ENCODE measurements at regions not wholly inside any gene's neighbourhood (a gene's known extent, or its start where the extent isn't known, plus 50 kb on each side); places are given as distances from the start of the nearest gene placed in this dataset.

GRCh38 chr6:50102676-50103075 is 52.9 kb upstream of the DEFB112 start:
- FAIRE-seq, result no peak

- no peak for FAIRE-seq
These were observed 60.9 kb upstream of the DEFB112 start for GRCh38 chr6:50110587-50110986.

- no peak for FAIRE-seq
These were observed 63.5 kb upstream of the DEFB112 start for GRCh38 chr6:50112981-50113857.

- no peak for FAIRE-seq
These were observed 66.7 kb upstream of the DEFB112 start for GRCh38 chr6:50116390-50116789.

GRCh38 chr6:50116797-50117542 is 67.2 kb upstream of the DEFB112 start:
- no peak for FAIRE-seq

- no peak for FAIRE-seq
These were observed 70.6 kb upstream of the DEFB112 start for GRCh38 chr6:50120300-50120699.

GRCh38 chr6:50123688-50124087 is 74.0 kb upstream of the DEFB112 start:
- no peak for FAIRE-seq

GRCh38 chr6:50124572-50124971 is 74.8 kb upstream of the DEFB112 start:
- FAIRE-seq, result no peak

GRCh38 chr6:50128420-50129005 is 78.8 kb upstream of the DEFB112 start:
- peak; percentile 99 for FAIRE-seq

- no peak for FAIRE-seq
These were observed 86.2 kb upstream of the DEFB112 start for GRCh38 chr6:50135968-50136367.

- no peak for FAIRE-seq
These were observed 91.4 kb upstream of the DEFB112 start for GRCh38 chr6:50141100-50141499.

GRCh38 chr6:50143011-50143719 is 93.4 kb upstream of the DEFB112 start:
- FAIRE-seq, result no peak

GRCh38 chr6:50145125-50145524 is 95.4 kb upstream of the DEFB112 start:
- FAIRE-seq, result peak; percentile 6

- no peak for FAIRE-seq
These were observed 97.6 kb upstream of the DEFB112 start for GRCh38 chr6:50147371-50147770.

- FAIRE-seq, result no peak
These were observed 130.9 kb upstream of the DEFB112 start for GRCh38 chr6:50180646-50181045.

- FAIRE-seq, result no peak
These were observed 135.3 kb upstream of the DEFB112 start for GRCh38 chr6:50185006-50185405.

GRCh38 chr6:50187351-50187921 is 137.7 kb upstream of the DEFB112 start:
- no peak for FAIRE-seq

GRCh38 chr6:50198245-50198644 is 148.5 kb upstream of the DEFB112 start:
- no peak for FAIRE-seq

- no peak for FAIRE-seq
These were observed 153.0 kb upstream of the DEFB112 start for GRCh38 chr6:50202766-50203165.

- FAIRE-seq, result no peak
These were observed 161.9 kb upstream of the DEFB112 start for GRCh38 chr6:50211582-50211981.

GRCh38 chr6:50213146-50213545 is 163.4 kb upstream of the DEFB112 start:
- FAIRE-seq, result no peak

GRCh38 chr6:50214937-50215336 is 165.2 kb upstream of the DEFB112 start:
- FAIRE-seq, result no peak

- no peak for FAIRE-seq
These were observed 168.1 kb upstream of the DEFB112 start for GRCh38 chr6:50217841-50218240.

Data from A204.1 (cell line).